Muscle layer of duodenum (tissue), 2 donors: ENCODE measurements at regions not wholly inside any gene's neighbourhood (a gene's known extent, or its start where the extent isn't known, plus 50 kb on each side); places are given as distances from the start of the nearest gene placed in this dataset.

ENCODE experiments used
- H3K27ac ChIP-seq: one replicate; pipeline ENCODE4 v1.7.0; 2013; ENCODE audit warnings: mild to moderate bottlenecking, low read length
- H3K27me3 ChIP-seq: one replicate; pipeline ENCODE4 v1.7.0; 2013; ENCODE audit warnings: low read depth, mild to moderate bottlenecking, control low read depth, low read length
- H3K36me3 ChIP-seq, 2 donors: one replicate each; pipeline ENCODE4 v1.7.0; 2013; ENCODE audit warnings: low read length in 2 of 2, control low read depth in 1 of 2, mild to moderate bottlenecking in 1 of 2; ENCODE audit not compliant: insufficient read depth in 2 of 2, control insufficient read depth in 1 of 2
- H3K4me1 ChIP-seq, 2 donors: one replicate each; pipeline ENCODE4 v1.7.0; 2013; ENCODE audit warnings: low read length in 2 of 2, mild to moderate bottlenecking in 2 of 2, control low read depth in 1 of 2, moderate library complexity in 1 of 2; ENCODE audit not compliant: insufficient read depth in 2 of 2, control insufficient read depth in 1 of 2
- H3K4me3 ChIP-seq, 2 donors: one replicate each; pipeline ENCODE4 v1.7.0; 2013; ENCODE audit warnings: low read length in 2 of 2, low read depth in 1 of 2, mild to moderate bottlenecking in 1 of 2
- H3K9me3 ChIP-seq, 2 donors: one replicate each; pipeline ENCODE4 v1.7.0; 2013; ENCODE audit warnings: low read length in 2 of 2, control low read depth in 1 of 2, mild to moderate bottlenecking in 1 of 2; ENCODE audit not compliant: control insufficient read depth in 1 of 2
- donor health status: healthy.

- no peaks in the 10 kb centered on the region for H3K36me3 ChIP-seq
- no peak overlapping the region for H3K4me3 ChIP-seq
- no peak overlapping the region for H3K27ac ChIP-seq
- no peaks in the 10 kb centered on the region for H3K27me3 ChIP-seq
- no peaks in the 10 kb centered on the region for H3K9me3 ChIP-seq
- H3K4me1 ChIP-seq = no peaks in the 10 kb centered on the region
Observed at GRCh38 chr10:33533612-33534011, 199.1 kb upstream of the NRP1 start.

GRCh38 chr10:33532901-33533300, 198.4 kb upstream of the NRP1 start:
- no peaks in the 10 kb centered on the region for H3K9me3 ChIP-seq
- no peak overlapping the region for H3K27ac ChIP-seq
- H3K4me3 ChIP-seq = no peak overlapping the region
- H3K36me3 ChIP-seq = no peaks in the 10 kb centered on the region
- H3K4me1 ChIP-seq = no peaks in the 10 kb centered on the region
- H3K27me3 ChIP-seq = no peaks in the 10 kb centered on the region

- H3K27ac ChIP-seq = no peak overlapping the region
- H3K9me3 ChIP-seq = peaks cover 0 to 2% of the 10 kb centered on the region in 2 donors
- H3K4me3 ChIP-seq = no peak overlapping the region
- H3K27me3 ChIP-seq = no peaks in the 10 kb centered on the region
- no peaks in the 10 kb centered on the region for H3K4me1 ChIP-seq
- no peaks in the 10 kb centered on the region for H3K36me3 ChIP-seq
Observed at GRCh38 chr10:33529234-33529633, 194.8 kb upstream of the NRP1 start.

GRCh38 chr10:33524966-33525365, 190.5 kb upstream of the NRP1 start:
- Histone ChIP-seq H3K4me3 (no peak overlapping the region), H3K9me3 (peaks cover 0 to 2% of the 10 kb centered on the region in 2 donors), H3K36me3 (no peaks in the 10 kb centered on the region), H3K27me3 (no peaks in the 10 kb centered on the region), H3K4me1 (peaks cover 0 to 4% of the 10 kb centered on the region in 2 donors), H3K27ac (no peak overlapping the region)

GRCh38 chr10:33524041-33524440, 189.6 kb upstream of the NRP1 start:
- Histone ChIP-seq H3K27ac (no peak overlapping the region), H3K36me3 (no peaks in the 10 kb centered on the region), H3K4me3 (no peak overlapping the region), H3K9me3 (peaks cover 0 to 2% of the 10 kb centered on the region in 2 donors), H3K27me3 (no peaks in the 10 kb centered on the region), H3K4me1 (peaks cover 0 to 4% of the 10 kb centered on the region in 2 donors)

GRCh38 chr10:33523236-33523792, 188.8 kb upstream of the NRP1 start:
- Histone ChIP-seq H3K27me3 (no peaks in the 10 kb centered on the region), H3K36me3 (no peaks in the 10 kb centered on the region), H3K27ac (no peak overlapping the region)

GRCh38 chr10:33521904-33522303, 187.4 kb upstream of the NRP1 start:
- no peaks in the 10 kb centered on the region for H3K27me3 ChIP-seq
- no peak overlapping the region for H3K27ac ChIP-seq
- H3K4me1 ChIP-seq = peaks cover 0 to 4% of the 10 kb centered on the region in 2 donors
- H3K4me3 ChIP-seq = no peak overlapping the region
- H3K36me3 ChIP-seq = no peaks in the 10 kb centered on the region
- H3K9me3 ChIP-seq = no peaks in the 10 kb centered on the region

More at GRCh38 chr10:33523236-33523792, 188.8 kb upstream of the NRP1 start:
- Histone ChIP-seq H3K9me3 (peaks cover 0 to 2% of the 10 kb centered on the region in 2 donors), H3K4me1 (peaks cover 0 to 4% of the 10 kb centered on the region in 2 donors), H3K4me3 (no peak overlapping the region)

- no peaks in the 10 kb centered on the region for H3K27me3 ChIP-seq
- H3K27ac ChIP-seq = no peak overlapping the region
- no peaks in the 10 kb centered on the region for H3K9me3 ChIP-seq
- H3K4me1 ChIP-seq = peaks cover 0 to 4% of the 10 kb centered on the region in 2 donors
- H3K4me3 ChIP-seq = no peak overlapping the region
- H3K36me3 ChIP-seq = no peaks in the 10 kb centered on the region
Observed at GRCh38 chr10:33521062-33521461, 186.6 kb upstream of the NRP1 start.

GRCh38 chr10:33520223-33520622, 185.8 kb upstream of the NRP1 start:
- no peak overlapping the region for H3K27ac ChIP-seq

GRCh38 chr10:33519130-33519860, 184.8 kb upstream of the NRP1 start:
- no peaks in the 10 kb centered on the region for H3K27me3 ChIP-seq
- H3K36me3 ChIP-seq = no peaks in the 10 kb centered on the region
- H3K4me3 ChIP-seq = no peak overlapping the region
- no peaks in the 10 kb centered on the region for H3K9me3 ChIP-seq
- H3K27ac ChIP-seq = no peak overlapping the region
- H3K4me1 ChIP-seq = peaks cover 0 to 4% of the 10 kb centered on the region in 2 donors

More at GRCh38 chr10:33520223-33520622, 185.8 kb upstream of the NRP1 start:
- H3K36me3 ChIP-seq = no peaks in the 10 kb centered on the region
- peaks cover 0 to 4% of the 10 kb centered on the region in 2 donors for H3K4me1 ChIP-seq
- no peak overlapping the region for H3K4me3 ChIP-seq
- no peaks in the 10 kb centered on the region for H3K27me3 ChIP-seq
- H3K9me3 ChIP-seq = no peaks in the 10 kb centered on the region

- no peaks in the 10 kb centered on the region for H3K27me3 ChIP-seq
- peaks cover 0 to 12% of the 10 kb centered on the region in 2 donors for H3K4me1 ChIP-seq
- H3K4me3 ChIP-seq = no peak overlapping the region
- peak overlapping the region; percentile 27 for H3K27ac ChIP-seq
- H3K36me3 ChIP-seq = no peaks in the 10 kb centered on the region
- no peaks in the 10 kb centered on the region for H3K9me3 ChIP-seq
Observed at GRCh38 chr10:33510206-33510605, 175.7 kb upstream of the NRP1 start.
